ENCODE measurements at regions not wholly inside any gene's neighbourhood (a gene's known extent, or its start where the extent isn't known, plus 50 kb on each side); places are given as distances from the start of the nearest gene placed in this dataset.
"Not testable (repeated sequence)": the region's sequence is repeated elsewhere in the genome, so short reads cannot be mapped to it uniquely, and the experiment has no call there.

DNA sequence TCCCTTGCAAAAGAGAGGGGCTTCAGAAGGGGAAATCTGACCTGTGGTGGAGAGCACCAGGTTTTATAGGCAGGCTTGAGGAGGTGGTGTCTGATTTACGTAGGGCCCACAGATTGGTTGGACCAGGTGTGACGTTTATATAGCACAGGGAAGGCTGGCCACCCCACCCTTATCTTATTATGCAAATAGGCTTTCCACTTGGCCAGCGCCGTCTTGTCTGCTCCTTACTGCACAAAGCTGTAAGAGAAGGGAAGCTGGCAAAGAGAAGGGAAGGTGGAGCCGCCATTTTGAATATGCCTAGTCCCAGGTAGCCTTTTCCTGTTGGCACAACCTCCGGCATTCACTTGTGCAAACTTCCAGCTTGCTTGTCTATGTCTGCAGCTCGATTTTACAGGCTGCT is 221.4 kb downstream of the GATA3 start:
- no peak for TF ChIP-seq CTCF (IDR thresholded peaks at IDR 0.05; ENCODE audit: extremely low read depth, missing control alignments)
- DNase-seq (ENCODE audit: low spot score) = no peak

DNA sequence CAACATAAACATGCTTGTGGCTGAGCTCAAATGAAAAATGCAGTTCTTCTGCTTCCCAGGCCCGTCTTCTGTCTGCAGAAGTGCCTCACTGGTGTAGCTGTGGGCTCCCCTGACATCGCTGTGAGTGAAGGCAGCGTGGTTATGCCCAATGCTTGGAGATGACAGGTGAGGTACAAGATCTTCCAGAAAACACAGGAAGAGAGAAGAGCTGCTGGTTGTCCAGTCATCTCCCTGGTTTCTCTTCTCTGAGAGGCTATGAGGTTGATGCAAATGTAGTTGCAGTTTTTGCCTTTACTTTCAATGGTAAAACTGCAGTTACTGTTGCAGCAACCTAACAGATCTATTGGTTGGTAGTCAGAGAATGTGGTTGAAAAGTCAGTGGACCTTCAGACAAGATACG is 223.6 kb downstream of the GATA3 start:
- no peak for TF ChIP-seq CTCF (IDR thresholded peaks at IDR 0.05; ENCODE audit: extremely low read depth, missing control alignments)
- no peak for DNase-seq (ENCODE audit: low spot score)

DNA sequence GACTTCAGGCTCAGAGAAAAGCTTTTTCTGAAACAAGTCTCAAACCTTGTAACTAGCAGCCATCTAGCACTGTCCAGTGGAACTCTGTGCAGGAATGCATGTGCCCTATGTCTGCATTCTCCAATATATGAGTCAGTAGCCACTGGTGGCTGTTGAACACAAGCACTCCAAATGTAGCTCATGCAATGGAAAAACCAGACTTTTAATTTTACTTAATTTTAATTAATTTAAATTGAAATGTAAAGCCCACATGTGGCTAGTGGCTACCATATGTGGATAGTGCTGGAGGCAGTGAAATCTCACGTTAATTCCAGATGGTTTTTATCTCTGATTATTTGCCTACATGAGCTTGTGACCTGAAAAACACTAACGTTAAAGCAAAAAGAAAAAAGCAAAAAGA is 225.1 kb downstream of the GATA3 start:
- DNase-seq (ENCODE audit: low spot score) = no peak
- no peak for TF ChIP-seq CTCF (IDR thresholded peaks at IDR 0.05; ENCODE audit: extremely low read depth, missing control alignments)

DNA sequence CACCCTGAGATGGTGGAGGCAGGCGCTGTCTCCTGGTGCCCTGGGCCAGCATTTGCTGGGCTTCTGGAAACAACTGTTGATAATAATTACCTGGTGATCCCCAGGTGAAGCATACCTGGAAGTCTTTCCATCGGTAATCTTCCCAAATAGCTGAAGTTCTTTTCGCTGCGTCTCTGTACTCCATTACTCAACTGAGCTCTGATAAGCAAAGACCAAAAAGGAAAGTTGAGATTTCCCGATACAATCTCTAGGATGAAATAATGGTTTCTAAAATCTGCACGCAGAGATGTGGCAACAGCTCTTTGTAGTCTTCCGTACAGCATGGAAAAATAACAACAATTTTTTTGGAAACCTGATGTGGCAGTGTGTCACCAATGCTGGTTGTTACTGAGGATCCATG is 226.5 kb downstream of the GATA3 start:
- no peak for DNase-seq (ENCODE audit: low spot score)
- no peak for TF ChIP-seq CTCF (IDR thresholded peaks at IDR 0.05; ENCODE audit: extremely low read depth, missing control alignments)

- no peak for DNase-seq (ENCODE audit: low spot score)
- TF ChIP-seq CTCF (IDR thresholded peaks at IDR 0.05; ENCODE audit: extremely low read depth, missing control alignments) = no peak
Measured at GRCh38 chr10:8282340-8282739, 227.9 kb downstream of the GATA3 start.

GRCh38 chr10:8283166-8283905 is 228.8 kb downstream of the GATA3 start:
- TF ChIP-seq CTCF (IDR thresholded peaks at IDR 0.05; ENCODE audit: extremely low read depth, missing control alignments) = no peak
- no peak for DNase-seq (ENCODE audit: low spot score)

GRCh38 chr10:8283986-8284385 is 229.5 kb downstream of the GATA3 start:
- no peak for DNase-seq (ENCODE audit: low spot score)
- TF ChIP-seq CTCF (IDR thresholded peaks at IDR 0.05; ENCODE audit: extremely low read depth, missing control alignments) = no peak

GRCh38 chr10:8285970-8286369 is 231.5 kb downstream of the GATA3 start:
- DNase-seq (ENCODE audit: low spot score) = not testable (repeated sequence)

Measured in GM20000 (cell line).